ENCODE measurements at regions not wholly inside any gene's neighbourhood (a gene's known extent, or its start where the extent isn't known, plus 50 kb on each side); places are given as distances from the start of the nearest gene placed in this dataset.

DNA sequence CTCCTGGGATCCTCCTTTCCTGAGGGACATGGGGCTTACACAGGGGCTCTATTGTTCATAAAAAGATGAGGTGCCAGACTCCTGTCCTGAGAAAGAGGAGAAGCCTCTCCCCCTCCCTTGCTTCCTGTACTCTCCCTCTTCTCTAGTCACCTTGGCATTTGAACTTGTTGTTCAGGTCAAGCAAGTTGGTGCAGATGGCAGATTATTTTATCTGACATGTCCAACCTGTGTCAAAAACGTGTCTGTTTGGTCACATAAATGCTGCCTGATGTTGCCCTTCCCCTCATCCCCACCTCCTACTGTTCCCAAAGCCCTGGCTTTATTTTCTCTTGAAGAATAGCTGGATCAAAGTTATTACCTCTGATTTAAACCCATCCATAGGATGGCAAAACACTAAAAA is 154.8 kb downstream of the TMX1 start:
- no peaks in the 10 kb centered on the region for H3K27me3 ChIP-seq (ENCODE audit: control insufficient read depth in 3 of 3, insufficient read depth in 3 of 3, low read depth in 1 of 3, low read length in 3 of 3)
- no peak overlapping the region for H2AK5ac ChIP-seq (ENCODE audit: low read depth, low read length)
- H4K91ac ChIP-seq (ENCODE audit: low read depth, low read length, poor library complexity) = no peak overlapping the region
- H2BK15ac ChIP-seq (ENCODE audit: low read length) = no peak overlapping the region
- no peak overlapping the region for H3K14ac ChIP-seq (ENCODE audit: low read length)
- no peaks in the 10 kb centered on the region for H3K36me3 ChIP-seq (replicated peaks in 1 of 2; ENCODE audit: control insufficient read depth in 2 of 2, insufficient read depth in 2 of 2, low read length in 2 of 2)
- no peak overlapping the region for H3K4me2 ChIP-seq (ENCODE audit: insufficient read depth, low read length, poor library complexity, severe bottlenecking)
- WGBS, 2 donors (ENCODE audit: extremely low coverage in 2 of 2, insufficient read length in 2 of 2, insufficient replicate concordance in 1 of 2) = no CpG with 5 or more reads among the region's 1 CpG
- no peak overlapping the region for H3K4me3 ChIP-seq (ENCODE audit: low read length in 2 of 2)
- H3K18ac ChIP-seq (ENCODE audit: low read length) = no peak overlapping the region
- peaks cover 9 to 14% of the 10 kb centered on the region in 2 donors for H3K4me1 ChIP-seq (ENCODE audit: control insufficient read depth in 2 of 2, insufficient read depth in 1 of 2, low read depth in 1 of 2, low read length in 2 of 2)
- no peak overlapping the region for H3K23ac ChIP-seq (ENCODE audit: low read depth, low read length, poor library complexity)
- no peak overlapping the region for H3K4ac ChIP-seq (ENCODE audit: low read length)
- H3K79me1 ChIP-seq (ENCODE audit: low read depth, low read length) = no peaks in the 10 kb centered on the region
- no peak overlapping the region for H3K9ac ChIP-seq (ENCODE audit: low read depth, low read length, poor library complexity)
- no peak overlapping the region for H2BK12ac ChIP-seq (ENCODE audit: low read length)
- H3K9me3 ChIP-seq (replicated peaks in 1 of 2; ENCODE audit: control insufficient read depth in 2 of 2, insufficient read depth in 1 of 2, low read depth in 1 of 2, low read length in 2 of 2) = no peaks in the 10 kb centered on the region
- H4K8ac ChIP-seq (ENCODE audit: low read depth, low read length) = no peak overlapping the region
- no peak overlapping the region for H3K27ac ChIP-seq (replicated peaks; ENCODE audit: low read length)
- H2BK5ac ChIP-seq (ENCODE audit: low read length) = no peak overlapping the region
- no peak for DNase-seq (ENCODE audit: low spot score)
- no peak overlapping the region for H2BK120ac ChIP-seq (ENCODE audit: low read depth, low read length)
- H2AFZ ChIP-seq (ENCODE audit: low read length) = peak overlapping the region; percentile 82

GRCh38 chr14:51395361-51395849 is 155.4 kb downstream of the TMX1 start:
- H3K4me2 ChIP-seq (ENCODE audit: insufficient read depth, low read length, poor library complexity, severe bottlenecking) = no peak overlapping the region
- no peak overlapping the region for H3K14ac ChIP-seq (ENCODE audit: low read length)
- no peak overlapping the region for H3K9ac ChIP-seq (ENCODE audit: low read depth, low read length, poor library complexity)
- no peaks in the 10 kb centered on the region for H3K27me3 ChIP-seq (ENCODE audit: control insufficient read depth in 3 of 3, insufficient read depth in 3 of 3, low read depth in 1 of 3, low read length in 3 of 3)
- peak overlapping the region; percentile 82 for H2AFZ ChIP-seq (ENCODE audit: low read length)
- H3K79me1 ChIP-seq (ENCODE audit: low read depth, low read length) = no peaks in the 10 kb centered on the region
- no peak for DNase-seq (ENCODE audit: low spot score)
- no peak overlapping the region for H3K4ac ChIP-seq (ENCODE audit: low read length)
- peak overlapping the region; percentile 32 for H3K27ac ChIP-seq (replicated peaks; ENCODE audit: low read length)
- no peaks in the 10 kb centered on the region for H3K36me3 ChIP-seq (replicated peaks in 1 of 2; ENCODE audit: control insufficient read depth in 2 of 2, insufficient read depth in 2 of 2, low read length in 2 of 2)
- no peak overlapping the region for H2BK15ac ChIP-seq (ENCODE audit: low read length)
- no CpG with 5 or more reads among the region's 9 CpGs for WGBS, 2 donors (ENCODE audit: extremely low coverage in 2 of 2, insufficient read length in 2 of 2, insufficient replicate concordance in 1 of 2)
- H4K91ac ChIP-seq (ENCODE audit: low read depth, low read length, poor library complexity) = no peak overlapping the region
- H2BK5ac ChIP-seq (ENCODE audit: low read length) = no peak overlapping the region
- no peak overlapping the region for H2BK120ac ChIP-seq (ENCODE audit: low read depth, low read length)
- no peak overlapping the region for H3K4me3 ChIP-seq (ENCODE audit: low read length in 2 of 2)
- H2BK12ac ChIP-seq (ENCODE audit: low read length) = no peak overlapping the region
- H3K23ac ChIP-seq (ENCODE audit: low read depth, low read length, poor library complexity) = no peak overlapping the region
- no peak overlapping the region for H2AK5ac ChIP-seq (ENCODE audit: low read depth, low read length)
- no peak overlapping the region for H4K8ac ChIP-seq (ENCODE audit: low read depth, low read length)
- peak overlapping the region; percentile 49 for H3K18ac ChIP-seq (ENCODE audit: low read length)
- H3K9me3 ChIP-seq (replicated peaks in 1 of 2; ENCODE audit: control insufficient read depth in 2 of 2, insufficient read depth in 1 of 2, low read depth in 1 of 2, low read length in 2 of 2) = no peaks in the 10 kb centered on the region
- peaks cover 9 to 14% of the 10 kb centered on the region in 2 donors for H3K4me1 ChIP-seq (ENCODE audit: control insufficient read depth in 2 of 2, insufficient read depth in 1 of 2, low read depth in 1 of 2, low read length in 2 of 2)

DNA sequence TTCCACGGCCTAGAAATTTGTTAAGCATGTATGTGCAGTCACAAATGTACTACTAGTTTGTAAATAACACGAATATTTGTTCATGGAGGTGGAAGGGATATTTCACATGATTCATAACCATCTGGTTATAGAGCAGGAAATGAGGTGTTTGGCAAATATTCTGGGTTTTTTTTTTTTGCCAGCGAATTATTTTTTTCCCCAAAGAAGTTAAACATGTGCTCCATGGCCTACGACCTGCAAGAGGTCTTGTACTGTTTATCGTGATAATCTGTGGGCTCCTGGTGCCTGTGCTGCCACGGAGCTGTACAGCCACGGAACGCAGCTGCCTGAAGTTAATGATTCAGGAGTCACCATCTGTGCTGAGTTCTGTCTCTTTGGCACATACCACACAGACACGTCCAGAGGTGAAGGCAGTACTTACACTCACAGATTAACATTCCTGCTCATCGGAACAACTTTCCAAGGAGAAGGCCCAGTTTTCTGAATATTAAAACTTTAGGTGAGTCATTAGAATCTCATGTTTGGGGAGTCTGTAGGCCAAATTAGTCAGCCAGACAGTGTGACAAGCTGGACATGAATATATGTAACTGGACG is 156.3 kb downstream of the TMX1 start:
- H4K91ac ChIP-seq (ENCODE audit: low read depth, low read length, poor library complexity) = no peak overlapping the region
- no peak overlapping the region for H2BK12ac ChIP-seq (ENCODE audit: low read length)
- H4K8ac ChIP-seq (ENCODE audit: low read depth, low read length) = no peak overlapping the region
- H3K36me3 ChIP-seq (replicated peaks in 1 of 2; ENCODE audit: control insufficient read depth in 2 of 2, insufficient read depth in 2 of 2, low read length in 2 of 2) = no peaks in the 10 kb centered on the region
- no peak overlapping the region for H3K4me2 ChIP-seq (ENCODE audit: insufficient read depth, low read length, poor library complexity, severe bottlenecking)
- H3K14ac ChIP-seq (ENCODE audit: low read length) = no peak overlapping the region
- no peaks in the 10 kb centered on the region for H3K27me3 ChIP-seq (ENCODE audit: control insufficient read depth in 3 of 3, insufficient read depth in 3 of 3, low read depth in 1 of 3, low read length in 3 of 3)
- no peak overlapping the region for H3K9ac ChIP-seq (ENCODE audit: low read depth, low read length, poor library complexity)
- no peak overlapping the region for H2BK15ac ChIP-seq (ENCODE audit: low read length)
- WGBS, 2 donors (ENCODE audit: extremely low coverage in 2 of 2, insufficient read length in 2 of 2, insufficient replicate concordance in 1 of 2) = no CpG with 5 or more reads among the region's 11 CpGs
- H3K27ac ChIP-seq (replicated peaks; ENCODE audit: low read length) = no peak overlapping the region
- no peak for DNase-seq (ENCODE audit: low spot score)
- no peak overlapping the region for H3K4ac ChIP-seq (ENCODE audit: low read length)
- no peak overlapping the region for H3K4me3 ChIP-seq (ENCODE audit: low read length in 2 of 2)
- no peak overlapping the region for H2AK5ac ChIP-seq (ENCODE audit: low read depth, low read length)
- no peaks in the 10 kb centered on the region for H3K9me3 ChIP-seq (replicated peaks in 1 of 2; ENCODE audit: control insufficient read depth in 2 of 2, insufficient read depth in 1 of 2, low read depth in 1 of 2, low read length in 2 of 2)
- H2BK120ac ChIP-seq (ENCODE audit: low read depth, low read length) = no peak overlapping the region
- no peak overlapping the region for H3K18ac ChIP-seq (ENCODE audit: low read length)
- no peak overlapping the region for H3K23ac ChIP-seq (ENCODE audit: low read depth, low read length, poor library complexity)
- peaks cover 9 to 14% of the 10 kb centered on the region in 2 donors for H3K4me1 ChIP-seq (ENCODE audit: control insufficient read depth in 2 of 2, insufficient read depth in 1 of 2, low read depth in 1 of 2, low read length in 2 of 2)
- H2BK5ac ChIP-seq (ENCODE audit: low read length) = no peak overlapping the region
- no peaks in the 10 kb centered on the region for H3K79me1 ChIP-seq (ENCODE audit: low read depth, low read length)
- peak overlapping the region; percentile 82 for H2AFZ ChIP-seq (ENCODE audit: low read length)

DNA sequence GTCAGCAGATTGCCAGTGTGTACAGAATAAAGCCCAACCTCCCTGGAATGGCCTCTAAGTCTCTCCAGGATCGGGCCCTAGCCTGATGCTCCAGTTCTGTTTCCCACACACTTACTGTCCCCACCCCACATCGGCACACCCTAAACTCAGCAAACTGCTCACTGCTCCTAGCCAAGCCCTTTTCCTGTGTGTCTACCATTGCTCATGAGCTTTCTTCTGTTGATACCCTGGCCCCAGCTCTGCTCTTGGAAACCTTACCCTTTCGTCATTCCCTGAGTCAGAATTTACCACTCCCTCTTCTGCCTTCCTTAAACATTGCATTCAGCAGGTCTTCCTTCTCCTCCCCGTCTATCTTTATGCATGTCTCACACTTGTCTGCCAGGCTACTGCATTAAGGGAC is 158.9 kb downstream of the TMX1 start:
- H4K91ac ChIP-seq (ENCODE audit: low read depth, low read length, poor library complexity) = no peak overlapping the region
- no peak overlapping the region for H3K27ac ChIP-seq (replicated peaks; ENCODE audit: low read length)
- H3K4ac ChIP-seq (ENCODE audit: low read length) = no peak overlapping the region
- H3K18ac ChIP-seq (ENCODE audit: low read length) = no peak overlapping the region
- H3K4me2 ChIP-seq (ENCODE audit: insufficient read depth, low read length, poor library complexity, severe bottlenecking) = no peak overlapping the region
- no peaks in the 10 kb centered on the region for H3K36me3 ChIP-seq (replicated peaks in 1 of 2; ENCODE audit: control insufficient read depth in 2 of 2, insufficient read depth in 2 of 2, low read length in 2 of 2)
- no peaks in the 10 kb centered on the region for H3K27me3 ChIP-seq (ENCODE audit: control insufficient read depth in 3 of 3, insufficient read depth in 3 of 3, low read depth in 1 of 3, low read length in 3 of 3)
- H2BK120ac ChIP-seq (ENCODE audit: low read depth, low read length) = no peak overlapping the region
- no peak overlapping the region for H3K14ac ChIP-seq (ENCODE audit: low read length)
- peaks cover 9 to 14% of the 10 kb centered on the region in 2 donors for H3K4me1 ChIP-seq (ENCODE audit: control insufficient read depth in 2 of 2, insufficient read depth in 1 of 2, low read depth in 1 of 2, low read length in 2 of 2)
- H2BK5ac ChIP-seq (ENCODE audit: low read length) = no peak overlapping the region
- H2BK15ac ChIP-seq (ENCODE audit: low read length) = no peak overlapping the region
- H3K9ac ChIP-seq (ENCODE audit: low read depth, low read length, poor library complexity) = no peak overlapping the region
- no peak for DNase-seq (ENCODE audit: low spot score)
- H3K9me3 ChIP-seq (replicated peaks in 1 of 2; ENCODE audit: control insufficient read depth in 2 of 2, insufficient read depth in 1 of 2, low read depth in 1 of 2, low read length in 2 of 2) = no peaks in the 10 kb centered on the region
- H4K8ac ChIP-seq (ENCODE audit: low read depth, low read length) = no peak overlapping the region
- no peak overlapping the region for H2AK5ac ChIP-seq (ENCODE audit: low read depth, low read length)
- no peak overlapping the region for H3K23ac ChIP-seq (ENCODE audit: low read depth, low read length, poor library complexity)
- no peaks in the 10 kb centered on the region for H3K79me1 ChIP-seq (ENCODE audit: low read depth, low read length)
- WGBS, 2 donors (ENCODE audit: extremely low coverage in 2 of 2, insufficient read length in 2 of 2, insufficient replicate concordance in 1 of 2) = no CpG with 5 or more reads among the region's 4 CpGs
- H2BK12ac ChIP-seq (ENCODE audit: low read length) = no peak overlapping the region
- H2AFZ ChIP-seq (ENCODE audit: low read length) = no peak overlapping the region
- H3K4me3 ChIP-seq (ENCODE audit: low read length in 2 of 2) = peak overlapping the region in 1 of 2 donors; percentile 1

All from neuronal stem cell (in vitro differentiated cells).